SK-N-SH (cell line): ENCODE measurements at regions not wholly inside any gene's neighbourhood (a gene's known extent, or its start where the extent isn't known, plus 50 kb on each side); places are given as distances from the start of the nearest gene placed in this dataset.

Experiments
- CTCF ChIA-PET: fragments of 300-600, 350-600 bp; formaldehyde crosslinking; extraction: SDS; loops from one replicate; lab custom pipeline; 2021; lab: Yijun Ruan, JAX
- POLR2A ChIA-PET: fragments of 350-600 bp; sonication (Branson Sonifier 250); formaldehyde crosslinking; extraction: SDS; loops from one replicate; lab custom pipeline; 2020; ENCODE audit warnings: antibody characterized with exemption, inconsistent platforms; lab: Yijun Ruan, JAX
- DNase-seq: peaks from one replicate; pipeline ENCODE4 v3.0.0; 2012
- H2AFZ ChIP-seq: fragments of 200-600 bp; sonication (generic); 2 replicates; pipeline ENCODE4 v1.8.1; 2016; ENCODE audit warnings: antibody characterized with exemption, mild to moderate bottlenecking, low read depth
- H3F3A ChIP-seq: fragments of 200-600 bp; sonication (generic); replicated peaks from 2 replicates; pipeline ENCODE3; 2016; ENCODE audit warnings: antibody characterized with exemption, mild to moderate bottlenecking; ENCODE audit not compliant: insufficient read depth
- H3K27ac ChIP-seq, 2 experiments: fragments of 200-500 bp in 1 of 2; fragments of 200-600 bp in 1 of 2; sonication (Bioruptor generic) in 1 of 2; sonication (generic), shearing (Covaris generic) in 1 of 2; 2 replicates each; pipeline versions ENCODE4 v1.5.1 to v1.6.1; 2014 to 2016; ENCODE audit warnings: low read depth in 2 of 2, inconsistent platforms in 1 of 2, low read length in 1 of 2, mild to moderate bottlenecking in 1 of 2, mixed read lengths in 1 of 2
- H3K27me3 ChIP-seq: fragments of 200-600 bp; sonication (generic), shearing (Covaris generic); 2 replicates; pipeline ENCODE4 v1.6.1; 2016; ENCODE audit warnings: mixed run types; ENCODE audit not compliant: insufficient read depth
- H3K36me3 ChIP-seq, 2 experiments: fragments of 200-500 bp in 1 of 2; fragments of 200-600 bp in 1 of 2; sonication (Bioruptor generic) in 1 of 2; sonication (generic) in 1 of 2; replicated peaks in 1 of 2; 2 replicates each; pipeline versions ENCODE3 to v1.5.1; 2014 to 2016; ENCODE audit warnings: low read length in 1 of 2, mild to moderate bottlenecking in 1 of 2; ENCODE audit not compliant: insufficient read depth in 2 of 2, control insufficient read depth in 1 of 2
- H3K4me1 ChIP-seq, 2 experiments: fragments of 200-500 bp in 1 of 2; fragments of 200-600 bp in 1 of 2; sonication (Bioruptor generic) in 1 of 2; sonication (generic), shearing (Covaris generic) in 1 of 2; 2 replicates each; pipeline versions ENCODE4 v1.5.1 to v1.6.1; 2014 to 2016; ENCODE audit warnings: low read depth in 1 of 2, low read length in 1 of 2, mixed run types in 1 of 2; ENCODE audit not compliant: insufficient read depth in 2 of 2, control insufficient read depth in 1 of 2
- H3K4me2 ChIP-seq: fragments of 200-600 bp; sonication (generic), shearing (Covaris generic); 2 replicates; pipeline ENCODE4 v1.6.1; 2017; ENCODE audit warnings: mixed run types
- H3K4me3 ChIP-seq, 2 experiments: fragments of 200-500 bp in 1 of 2; fragments of 200-600 bp in 1 of 2; sonication (Bioruptor generic) in 1 of 2; sonication (generic), shearing (Covaris generic) in 1 of 2; 2 replicates each; pipeline versions ENCODE4 v1.5.1 to v1.8.1; 2014 to 2016; ENCODE audit warnings: low read depth in 2 of 2, inconsistent platforms in 1 of 2, low read length in 1 of 2, mild to moderate bottlenecking in 1 of 2, mixed read lengths in 1 of 2, moderate library complexity in 1 of 2
- H3K79me2 ChIP-seq: fragments of 200-600 bp; sonication (generic); 2 replicates; pipeline ENCODE4 v1.8.1; 2017; ENCODE audit warnings: mild to moderate bottlenecking; ENCODE audit not compliant: insufficient read depth
- H3K9ac ChIP-seq: fragments of 200-600 bp; sonication (generic); 2 replicates; pipeline ENCODE4 v1.6.1; 2017; ENCODE audit warnings: mixed run types
- H3K9me2 ChIP-seq: fragments of 200-600 bp; sonication (generic); 2 replicates; pipeline ENCODE4 v1.6.1; 2017; ENCODE audit warnings: mixed run types
- H3K9me3 ChIP-seq: fragments of 200-600 bp; sonication (generic); 2 replicates; pipeline ENCODE4 v1.6.1; 2017; ENCODE audit warnings: mixed run types, mild to moderate bottlenecking, moderate library complexity
- H4K20me1 ChIP-seq: fragments of 200-600 bp; sonication (generic); 2 replicates; pipeline ENCODE4 v1.6.1; 2017; ENCODE audit warnings: mild to moderate bottlenecking, mixed run types; ENCODE audit not compliant: insufficient read depth
- ELF1 ChIP-seq: IDR thresholded peaks from 2 replicates; pipeline ENCODE4 v1.4.0; 2012
- FOSL2 ChIP-seq: IDR thresholded peaks from 2 replicates; pipeline ENCODE4 v1.4.0; 2012; ENCODE audit warnings: low read depth, mild to moderate bottlenecking, moderate library complexity, borderline replicate concordance
- NRF1 ChIP-seq: IDR thresholded peaks from 2 replicates; pipeline ENCODE4 v1.6.1; 2012; ENCODE audit warnings: low read depth, mild to moderate bottlenecking, low read length
- RCOR1 ChIP-seq: fragments of 150-350 bp; IDR thresholded peaks from 2 replicates; pipeline ENCODE4 v1.6.1; 2017; ENCODE audit warnings: antibody characterized with exemption, low read length
- REST ChIP-seq: IDR thresholded peaks from 2 replicates; pipeline ENCODE4 v1.6.1; 2012; ENCODE audit warnings: mild to moderate bottlenecking, low read depth, low read length, moderate library complexity
- RXRA ChIP-seq: IDR thresholded peaks from 2 replicates; pipeline ENCODE4 v1.4.0; 2012; ENCODE audit warnings: low read depth, mild to moderate bottlenecking, borderline replicate concordance
- USF1 ChIP-seq: IDR thresholded peaks from 2 replicates; pipeline ENCODE4 v1.4.0; 2012; ENCODE audit warnings: low read depth, borderline replicate concordance
- USF2 ChIP-seq: fragments of 150-350 bp; IDR thresholded peaks from 2 replicates; pipeline ENCODE4 v1.6.1; 2017; ENCODE audit warnings: antibody characterized with exemption, low read length, low read depth, borderline replicate concordance
- WGBS: methylation state at CpG from one replicate; pipeline ENCODE4 v1.1.6; 2017; ENCODE audit warnings: low lambda C conversion rate; 5-methylcytosine and 5-hydroxymethylcytosine counted together

- Histone ChIP-seq H3K9ac (no peak overlapping the region), H4K20me1 (no peaks in the 10 kb centered on the region), H3K4me1 (no peaks in the 10 kb centered on the region), H3K4me2 (no peak overlapping the region), H2AFZ (no peak overlapping the region), H3K9me2 (no peaks in the 10 kb centered on the region), H3K9me3 (no peaks in the 10 kb centered on the region), H3K4me3 (no peak overlapping the region), H3F3A (no peaks in the 10 kb centered on the region), H3K27me3 (no peaks in the 10 kb centered on the region), H3K27ac (no peak overlapping the region), H3K79me2 (no peaks in the 10 kb centered on the region), H3K36me3 (no peaks in the 10 kb centered on the region)
- POLR2A ChIA-PET = no interaction called here
- TF ChIP-seq FOSL2 = no peak
- no peak for TF ChIP-seq USF1
- no peak for TF ChIP-seq REST
- TF ChIP-seq NRF1 = no peak
- under 1% methylated on average over 2 of the region's 2 CpGs for WGBS
- CTCF ChIA-PET = no interaction called here
- no peak for DNase-seq
These were observed 66.7 kb upstream of the PRR20A start for GRCh38 chr13:57073983-57074382.

GRCh38 chr13:57075588-57075987 lies 65.1 kb upstream of the PRR20A start:
- Histone ChIP-seq H3K79me2 (no peaks in the 10 kb centered on the region), H3K9ac (no peak overlapping the region), H4K20me1 (no peaks in the 10 kb centered on the region), H3K9me2 (no peaks in the 10 kb centered on the region), H2AFZ (no peak overlapping the region), H3K27me3 (no peaks in the 10 kb centered on the region), H3K36me3 (no peaks in the 10 kb centered on the region), H3K27ac (no peak overlapping the region), H3F3A (no peaks in the 10 kb centered on the region), H3K9me3 (no peaks in the 10 kb centered on the region; the same call in 1 of the 2 replicates), H3K4me2 (no peak overlapping the region), H3K4me1 (no peaks in the 10 kb centered on the region), H3K4me3 (no peak overlapping the region)
- TF ChIP-seq USF2 = no peak
- no peak for TF ChIP-seq FOSL2
- TF ChIP-seq RXRA = no peak
- no peak for TF ChIP-seq ELF1
- no peak for TF ChIP-seq RCOR1
- DNase-seq = no peak
- WGBS = 42% methylated on average over 2 of the region's 2 CpGs
- CTCF ChIA-PET = no interaction called here
- POLR2A ChIA-PET = no interaction called here
